ENCODE measurements at regions not wholly inside any gene's neighbourhood (a gene's known extent, or its start where the extent isn't known, plus 50 kb on each side); places are given as distances from the start of the nearest gene placed in this dataset.

DNA sequence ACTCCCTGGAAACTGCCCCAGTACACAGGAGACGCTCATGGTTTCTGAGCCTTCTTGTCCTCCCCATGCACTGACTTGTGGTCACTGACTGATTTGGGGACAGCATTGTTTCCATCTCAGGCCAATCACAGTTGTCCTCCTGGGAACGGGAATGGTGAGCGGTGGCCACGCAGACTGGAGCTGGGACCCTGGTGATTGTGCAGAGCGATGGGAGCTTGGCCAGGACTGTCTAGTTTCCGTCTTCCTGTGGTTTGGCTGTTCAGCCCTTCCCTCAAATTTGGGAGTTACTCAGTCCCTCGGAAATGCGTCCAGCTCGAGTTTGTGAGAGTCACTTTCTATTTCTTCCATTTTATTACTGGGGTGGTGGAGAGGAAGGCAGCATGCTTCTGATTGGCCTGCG is 250.9 kb downstream of the ACTR3B start:
- TF ChIP-seq POLR2A (IDR thresholded peaks at IDR 0.05) (no peak), POLR2AphosphoS5 (IDR thresholded peaks at IDR 0.05) (no peak)
- TF ChIP-seq, protein P1, sequence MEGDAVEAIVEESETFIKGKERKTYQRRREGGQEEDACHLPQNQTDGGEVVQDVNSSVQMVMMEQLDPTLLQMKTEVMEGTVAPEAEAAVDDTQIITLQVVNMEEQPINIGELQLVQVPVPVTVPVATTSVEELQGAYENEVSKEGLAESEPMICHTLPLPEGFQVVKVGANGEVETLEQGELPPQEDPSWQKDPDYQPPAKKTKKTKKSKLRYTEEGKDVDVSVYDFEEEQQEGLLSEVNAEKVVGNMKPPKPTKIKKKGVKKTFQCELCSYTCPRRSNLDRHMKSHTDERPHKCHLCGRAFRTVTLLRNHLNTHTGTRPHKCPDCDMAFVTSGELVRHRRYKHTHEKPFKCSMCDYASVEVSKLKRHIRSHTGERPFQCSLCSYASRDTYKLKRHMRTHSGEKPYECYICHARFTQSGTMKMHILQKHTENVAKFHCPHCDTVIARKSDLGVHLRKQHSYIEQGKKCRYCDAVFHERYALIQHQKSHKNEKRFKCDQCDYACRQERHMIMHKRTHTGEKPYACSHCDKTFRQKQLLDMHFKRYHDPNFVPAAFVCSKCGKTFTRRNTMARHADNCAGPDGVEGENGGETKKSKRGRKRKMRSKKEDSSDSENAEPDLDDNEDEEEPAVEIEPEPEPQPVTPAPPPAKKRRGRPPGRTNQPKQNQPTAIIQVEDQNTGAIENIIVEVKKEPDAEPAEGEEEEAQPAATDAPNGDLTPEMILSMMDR (IDR thresholded peaks at IDR 0.05), result no peak
- H3K27me3 ChIP-seq, result no peaks in the 10 kb centered on the region
- no peaks in the 10 kb centered on the region for H3K9me3 ChIP-seq
- H3K4me3 ChIP-seq, result no peak overlapping the region
- intact Hi-C loops (cut with DNase I; ENCODE audit: low total_unique reads), result no loop called here
- H3K27ac ChIP-seq, result no peak overlapping the region
- H3K4me1 ChIP-seq, result no peaks in the 10 kb centered on the region
- H3K36me3 ChIP-seq, result no peaks in the 10 kb centered on the region
- no peak for DNase-seq (ENCODE audit: low spot score in 2 of 2)

DNA sequence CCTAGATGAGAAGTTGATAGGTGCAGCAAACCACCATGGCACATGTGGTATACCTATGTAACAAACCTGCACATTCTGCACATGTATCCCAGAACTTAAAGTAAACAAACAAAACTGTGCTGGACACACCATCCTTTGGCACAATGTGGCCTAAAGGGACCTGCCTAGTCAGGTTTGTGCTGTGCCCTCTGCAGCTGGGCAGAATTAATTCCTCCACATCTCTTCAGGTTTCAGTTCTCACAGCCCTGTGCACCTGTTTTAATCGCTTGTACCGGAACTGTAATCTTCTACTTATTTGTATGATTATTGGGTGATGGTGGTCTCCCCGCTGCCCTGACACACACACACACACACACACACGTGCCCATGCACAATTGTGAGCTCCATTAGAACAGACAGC is 252.7 kb downstream of the ACTR3B start:
- H3K27ac ChIP-seq, result no peak overlapping the region
- H3K4me1 ChIP-seq, result no peaks in the 10 kb centered on the region
- intact Hi-C loops (cut with DNase I; ENCODE audit: low total_unique reads), result no loop called here
- no peaks in the 10 kb centered on the region for H3K9me3 ChIP-seq
- no peak for DNase-seq (ENCODE audit: low spot score in 2 of 2)
- TF ChIP-seq, protein P1 (IDR thresholded peaks at IDR 0.05), result no peak
- TF ChIP-seq POLR2AphosphoS5 (IDR thresholded peaks at IDR 0.05) (no peak), POLR2A (IDR thresholded peaks at IDR 0.05) (no peak)
- H3K4me3 ChIP-seq, result no peak overlapping the region
- H3K27me3 ChIP-seq, result no peaks in the 10 kb centered on the region
- no peaks in the 10 kb centered on the region for H3K36me3 ChIP-seq

DNA sequence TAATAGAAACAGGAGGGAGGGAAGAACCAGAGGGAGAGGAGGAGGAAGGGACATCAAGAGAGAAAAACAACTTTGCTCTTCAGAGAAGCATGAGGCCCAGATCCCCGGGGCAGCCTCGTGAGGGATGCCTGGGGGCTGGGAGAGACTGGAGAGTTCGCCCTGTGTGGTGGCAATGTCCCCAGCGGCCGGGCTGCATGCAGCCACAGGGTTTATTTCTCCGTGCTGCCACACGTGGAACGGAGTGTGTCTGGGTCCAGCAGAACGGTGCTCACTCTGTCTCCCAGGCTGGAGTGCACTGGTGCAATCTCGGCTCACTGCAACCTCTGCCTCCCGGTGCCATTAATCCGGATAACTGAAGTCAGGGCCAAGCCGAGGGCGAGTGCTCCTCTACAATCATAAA is 257.7 kb downstream of the ACTR3B start:
- no peaks in the 10 kb centered on the region for H3K27me3 ChIP-seq
- TF ChIP-seq, protein P1 (IDR thresholded peaks at IDR 0.05), result no peak
- no peak overlapping the region for H3K4me3 ChIP-seq
- no peaks in the 10 kb centered on the region for H3K9me3 ChIP-seq
- no peak overlapping the region for H3K27ac ChIP-seq
- intact Hi-C loops (cut with DNase I; ENCODE audit: low total_unique reads), result no loop called here
- no peaks in the 10 kb centered on the region for H3K36me3 ChIP-seq
- no peak for DNase-seq (ENCODE audit: low spot score in 2 of 2)
- no peaks in the 10 kb centered on the region for H3K4me1 ChIP-seq

DNA sequence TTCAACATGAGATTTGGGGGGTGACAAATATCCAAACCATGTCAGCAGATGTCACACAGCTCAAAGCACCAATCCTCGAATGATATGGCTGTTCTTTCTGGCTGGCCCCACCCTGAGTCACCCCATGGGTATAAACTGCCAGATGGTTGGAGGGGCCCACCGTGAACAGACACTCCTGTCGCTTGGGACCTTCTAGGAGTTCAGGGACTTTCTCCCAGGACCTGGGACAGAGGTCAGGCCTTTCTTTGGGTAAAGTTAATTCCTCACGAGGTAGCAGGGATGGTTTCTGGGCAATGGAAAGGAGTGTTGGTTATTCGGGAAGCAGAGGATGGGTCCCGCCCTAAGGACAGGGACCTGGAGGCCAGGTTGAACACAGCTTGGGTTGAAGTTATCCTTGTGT is 262.0 kb downstream of the ACTR3B start:
- DNase-seq (ENCODE audit: low spot score in 2 of 2), result no peak
- intact Hi-C loops (cut with DNase I; ENCODE audit: low total_unique reads), result no loop called here
- TF ChIP-seq, protein P1 (IDR thresholded peaks at IDR 0.05), result no peak
- no peak for TF ChIP-seq POLR2AphosphoS5 (IDR thresholded peaks at IDR 0.05)
- TF ChIP-seq POLR2A (IDR thresholded peaks at IDR 0.05), result no peak
- no peaks in the 10 kb centered on the region for H3K27me3 ChIP-seq
- no peaks in the 10 kb centered on the region for H3K36me3 ChIP-seq
- H3K9me3 ChIP-seq, result no peaks in the 10 kb centered on the region
- no peak overlapping the region for H3K27ac ChIP-seq
- H3K4me3 ChIP-seq, result no peak overlapping the region
- H3K4me1 ChIP-seq, result no peaks in the 10 kb centered on the region

DNA sequence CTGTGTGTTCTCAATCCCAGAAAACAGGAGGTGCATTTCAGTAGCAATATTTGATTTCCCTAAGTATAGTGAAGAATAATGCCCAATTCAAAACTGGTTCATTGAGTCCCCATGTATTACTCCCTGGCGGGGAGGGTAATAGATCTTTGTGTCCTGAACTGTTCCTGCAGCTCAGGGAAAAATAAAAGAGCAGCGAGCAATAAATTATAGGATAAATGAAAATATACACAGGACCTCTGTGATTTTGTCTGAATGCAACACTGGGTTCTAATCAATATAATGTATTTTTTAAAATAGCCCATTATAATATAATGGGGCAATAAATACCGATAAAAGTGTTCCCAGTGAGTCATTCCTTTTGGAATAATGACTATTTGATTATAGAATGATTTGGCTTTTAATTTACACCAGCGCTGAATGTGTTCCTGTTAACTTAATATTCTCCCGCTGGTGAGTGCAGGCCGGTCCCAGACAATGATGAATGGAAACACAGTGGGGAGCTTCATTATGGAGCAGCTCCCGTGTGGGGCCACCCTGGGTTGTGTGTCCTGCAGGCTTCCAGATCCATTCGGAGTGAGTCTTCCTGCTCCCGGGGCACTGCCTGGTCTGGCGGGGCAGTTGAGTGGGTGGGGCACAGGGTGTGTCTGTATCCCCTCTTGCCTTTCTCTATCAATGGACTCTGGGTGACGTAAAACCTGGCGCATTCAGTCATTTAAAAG is 263.1 kb downstream of the ACTR3B start:
- Histone ChIP-seq H3K4me3 (no peak overlapping the region), H3K36me3 (no peaks in the 10 kb centered on the region), H3K27ac (no peak overlapping the region), H3K27me3 (no peaks in the 10 kb centered on the region), H3K9me3 (no peaks in the 10 kb centered on the region), H3K4me1 (no peaks in the 10 kb centered on the region)
- DNase-seq (ENCODE audit: low spot score in 2 of 2), result no peak
- intact Hi-C loops (cut with DNase I; ENCODE audit: low total_unique reads), result no loop called here
- TF ChIP-seq, protein P1 (IDR thresholded peaks at IDR 0.05), result no peak
- no peak for TF ChIP-seq POLR2A (IDR thresholded peaks at IDR 0.05)
- no peak for TF ChIP-seq POLR2AphosphoS5 (IDR thresholded peaks at IDR 0.05)
